Glomerular visceral epithelial cell (primary cell): ENCODE measurements at regions not wholly inside any gene's neighbourhood (a gene's known extent, or its start where the extent isn't known, plus 50 kb on each side); places are given as distances from the start of the nearest gene placed in this dataset.
"Not testable (repeated sequence)": the region's sequence is repeated elsewhere in the genome, so short reads cannot be mapped to it uniquely, and the experiment has no call there.

Experiments
- DNase-seq: peaks from one replicate; pipeline ENCODE4 v3.0.0-alpha.2; 2016; ENCODE audit errors: extremely low spot score

DNA sequence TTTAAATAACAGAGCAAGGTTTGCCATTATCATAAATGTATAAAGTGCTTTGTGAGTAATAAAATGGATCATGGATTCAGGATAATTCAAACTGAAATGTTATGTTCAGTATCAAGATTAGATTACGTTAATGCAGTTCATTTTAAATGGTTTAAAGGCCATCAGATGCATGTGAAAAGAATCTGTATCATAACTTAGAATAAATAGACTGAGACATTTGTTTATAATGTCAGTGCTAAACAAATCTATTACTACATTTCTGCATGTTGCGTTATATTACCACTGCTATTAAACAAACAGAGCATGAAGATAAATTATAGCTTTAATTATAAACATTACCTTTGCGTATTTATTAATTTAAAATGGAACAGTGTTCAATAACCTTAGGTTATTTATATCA lies 160.2 kb downstream of the TOX3 start:
- DNase-seq: no peak

DNA sequence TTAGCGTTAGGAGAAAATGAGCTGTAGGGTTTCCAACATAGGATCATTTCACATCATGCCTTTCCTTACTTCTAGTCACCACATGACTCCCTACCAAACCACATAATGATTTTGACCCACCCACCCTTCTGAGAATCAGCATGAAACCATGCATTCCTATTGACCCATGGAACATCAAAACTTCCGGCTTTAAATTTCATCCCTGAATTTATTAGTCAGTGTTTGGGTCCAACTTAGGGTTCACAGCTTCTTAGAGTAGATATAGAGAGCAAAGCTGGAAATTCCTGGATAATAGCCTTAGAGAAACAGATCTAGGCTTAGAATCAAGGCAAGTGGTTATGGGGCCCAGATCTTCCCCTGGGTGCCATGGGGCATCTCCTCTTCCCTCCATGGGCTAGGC lies 162.6 kb downstream of the TOX3 start:
- DNase-seq: no peak

GRCh38 chr16:52383640-52384292 lies 163.2 kb downstream of the TOX3 start:
- no peak for DNase-seq

DNA sequence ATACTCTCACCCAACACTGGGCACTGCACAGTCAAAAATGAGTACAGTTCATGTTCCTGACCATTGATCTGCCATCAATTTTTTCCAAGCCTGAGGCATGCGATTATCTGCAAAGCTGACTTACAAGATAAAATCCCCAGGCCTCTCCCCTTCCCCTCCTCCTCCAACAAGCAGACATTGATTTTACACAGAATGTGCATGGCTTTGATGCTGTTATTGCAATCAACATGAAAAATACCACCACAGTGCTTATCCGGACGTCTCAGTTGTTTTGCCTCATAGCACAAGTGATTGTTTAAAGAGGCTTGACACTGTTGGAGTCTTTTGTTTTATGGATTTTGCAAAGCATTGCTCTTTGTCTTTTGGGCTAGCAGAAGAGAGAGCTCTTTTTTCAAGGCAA lies 163.8 kb downstream of the TOX3 start:
- no peak for DNase-seq

DNA sequence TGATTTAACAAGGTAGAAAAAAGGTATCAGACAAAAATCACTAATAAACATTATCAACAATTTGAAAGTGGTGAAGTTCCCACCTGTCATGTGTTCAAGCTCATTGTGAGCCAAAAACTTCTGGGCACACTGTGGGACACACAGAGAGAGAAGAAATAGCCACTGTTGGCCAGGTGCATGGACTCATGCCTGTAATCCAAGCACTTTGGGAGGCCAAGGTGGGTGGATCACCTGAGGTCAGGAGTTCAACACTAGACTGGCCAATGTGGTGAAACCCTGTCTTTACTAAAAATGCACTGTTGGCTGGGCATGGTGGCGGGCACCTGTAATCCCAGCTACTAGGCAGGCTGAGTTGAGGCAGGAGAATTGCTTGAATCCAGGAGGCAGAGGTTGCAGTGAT lies 167.4 kb downstream of the TOX3 start:
- DNase-seq: no peak

DNA sequence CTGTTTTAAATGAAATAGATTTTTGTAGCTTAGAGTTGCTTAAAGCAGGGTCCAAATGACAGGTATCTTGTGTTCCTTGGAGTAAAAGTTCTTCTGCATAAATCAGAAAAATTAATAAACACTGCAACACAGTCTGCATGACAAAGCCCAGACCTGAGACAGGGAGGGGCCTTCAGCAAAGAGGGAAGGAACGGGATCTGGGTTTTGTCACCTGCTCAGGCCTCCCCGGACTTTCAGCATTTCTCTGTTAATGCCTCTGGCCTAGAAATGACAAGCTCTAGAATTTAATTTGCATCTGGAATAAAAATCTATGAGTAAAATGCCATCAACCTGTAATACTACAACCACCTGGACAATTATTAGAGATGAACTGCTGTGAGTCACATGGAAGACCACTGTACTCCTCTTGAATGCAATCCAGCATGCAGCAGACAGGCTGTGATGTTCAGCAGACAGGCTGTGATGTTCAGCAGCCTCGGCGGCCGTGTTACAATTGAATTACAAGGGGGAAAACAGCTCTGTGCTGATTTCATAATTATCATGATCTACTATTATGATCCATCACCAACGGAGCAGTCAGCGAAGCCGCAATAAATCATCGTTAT lies 170.2 kb downstream of the TOX3 start:
- no peak for DNase-seq

DNA sequence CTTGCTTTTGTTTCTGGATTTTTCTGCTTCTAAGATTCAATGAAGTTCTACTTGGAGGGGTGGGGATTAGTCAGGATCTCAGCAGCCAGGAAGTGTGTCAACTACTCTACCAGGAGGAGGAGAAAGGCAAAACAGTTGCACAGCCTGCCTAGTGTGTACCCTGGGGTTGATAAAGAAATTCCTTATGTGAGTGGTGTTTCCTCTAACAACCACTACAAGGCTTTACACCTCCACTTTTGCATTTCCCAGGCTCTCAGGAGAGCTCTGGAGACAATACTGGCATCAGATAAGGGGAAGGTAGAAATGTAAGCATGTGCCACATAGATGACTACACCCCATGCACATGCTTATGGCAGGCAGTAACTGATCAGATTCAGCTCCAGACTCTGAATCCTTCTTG lies 174.6 kb downstream of the TOX3 start:
- DNase-seq: no peak

DNA sequence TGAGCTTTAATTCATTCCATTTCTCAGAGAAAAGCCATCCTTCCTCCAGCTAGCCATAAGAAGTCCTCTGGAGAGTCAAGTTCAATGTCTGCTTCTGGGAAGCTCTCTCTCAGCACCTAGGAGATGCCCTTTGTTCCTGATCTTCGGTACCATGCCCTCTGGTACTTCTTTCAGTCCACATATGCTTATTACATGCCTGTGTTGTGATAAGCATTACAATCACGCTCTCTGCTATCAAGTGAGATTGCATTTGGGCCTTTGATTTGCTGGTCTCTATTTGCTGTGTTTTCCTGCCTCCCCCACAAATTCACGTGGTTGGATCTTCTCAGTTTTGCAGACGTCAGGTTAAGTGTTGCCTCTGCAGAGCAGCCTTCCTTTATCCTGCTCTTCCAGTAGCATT lies 178.1 kb downstream of the TOX3 start:
- DNase-seq: no peak

GRCh38 chr16:52367821-52368220 lies 179.1 kb downstream of the TOX3 start:
- DNase-seq: no peak

DNA sequence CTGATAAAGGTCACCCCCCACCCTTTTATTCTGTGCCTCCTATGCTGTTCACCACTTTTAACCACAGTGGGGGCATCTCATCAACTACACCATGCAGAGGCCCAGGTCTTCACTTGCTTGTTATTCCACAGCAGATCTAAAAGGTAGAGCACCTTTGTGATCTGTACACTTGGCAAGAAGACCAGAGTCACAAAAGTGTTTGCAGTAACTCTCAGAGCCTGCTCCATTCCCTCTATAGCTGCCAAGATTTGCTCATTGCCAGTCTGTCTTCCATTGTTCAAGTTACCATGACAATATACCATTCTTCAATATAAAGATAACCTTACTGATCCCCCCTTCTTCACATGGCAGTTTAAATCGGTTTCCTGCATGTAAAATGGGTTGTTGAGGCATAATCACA lies 180.0 kb downstream of the TOX3 start:
- DNase-seq: no peak

DNA sequence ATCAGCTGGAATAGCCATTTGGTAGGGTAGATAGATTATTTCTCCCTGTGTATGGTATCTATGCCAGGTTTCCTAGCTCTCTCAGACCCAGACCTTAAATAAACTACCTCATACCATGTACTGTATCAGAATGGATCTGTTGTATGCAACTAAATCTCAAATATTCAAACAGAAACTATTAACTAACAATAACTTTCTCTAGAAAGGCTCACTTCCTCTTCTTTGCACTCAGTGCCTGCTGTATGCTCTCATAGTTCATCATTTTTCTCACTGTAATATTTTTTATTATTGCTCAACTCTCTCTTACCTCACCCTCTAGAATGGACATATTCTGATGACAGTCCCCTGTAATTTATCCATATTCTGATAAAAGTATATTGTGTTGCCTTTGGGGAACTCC lies 182.4 kb downstream of the TOX3 start:
- DNase-seq: no peak

GRCh38 chr16:52363082-52363481 lies 183.9 kb downstream of the TOX3 start:
- no peak for DNase-seq

DNA sequence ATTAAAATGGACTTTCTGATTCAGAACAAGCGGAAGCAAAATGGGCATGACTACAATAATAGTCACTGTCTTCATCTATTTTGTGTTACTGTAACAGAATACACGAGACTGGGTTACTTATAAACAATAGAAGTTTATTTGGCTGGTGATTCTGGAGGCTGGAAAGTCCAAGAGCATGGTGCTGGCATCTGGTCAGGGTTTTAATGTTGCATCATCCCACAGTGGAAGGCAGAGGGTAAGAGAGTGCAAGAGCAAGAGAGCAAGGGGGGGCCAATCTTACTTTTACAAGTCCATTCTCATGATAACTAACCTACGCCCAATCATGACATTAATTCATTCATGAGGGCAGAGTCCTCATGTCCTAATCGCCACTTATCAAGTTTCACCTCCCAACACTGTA lies 189.2 kb downstream of the TOX3 start:
- DNase-seq: no peak

DNA sequence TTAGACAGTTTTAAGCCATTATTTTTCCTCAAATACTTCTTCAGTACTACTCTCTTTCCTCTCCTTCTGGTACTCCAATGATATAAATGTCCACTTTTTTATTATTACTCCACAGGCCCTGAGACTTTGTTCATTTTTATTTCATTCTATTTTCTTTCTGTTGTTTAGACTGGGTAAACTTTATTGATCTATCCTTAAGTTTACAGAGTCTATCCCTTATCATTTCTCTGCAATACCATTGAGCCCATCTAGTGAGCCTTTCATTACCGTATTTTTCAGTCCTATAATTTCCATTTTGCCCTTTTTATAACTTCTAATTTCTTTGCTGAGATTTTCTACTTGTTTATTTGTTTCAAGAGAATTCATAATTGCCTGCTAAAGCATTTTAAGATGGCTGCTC lies 193.7 kb downstream of the TOX3 start:
- no peak for DNase-seq

- DNase-seq: no peak
Measured at GRCh38 chr16:52351451-52351850, 195.5 kb downstream of the TOX3 start.

DNA sequence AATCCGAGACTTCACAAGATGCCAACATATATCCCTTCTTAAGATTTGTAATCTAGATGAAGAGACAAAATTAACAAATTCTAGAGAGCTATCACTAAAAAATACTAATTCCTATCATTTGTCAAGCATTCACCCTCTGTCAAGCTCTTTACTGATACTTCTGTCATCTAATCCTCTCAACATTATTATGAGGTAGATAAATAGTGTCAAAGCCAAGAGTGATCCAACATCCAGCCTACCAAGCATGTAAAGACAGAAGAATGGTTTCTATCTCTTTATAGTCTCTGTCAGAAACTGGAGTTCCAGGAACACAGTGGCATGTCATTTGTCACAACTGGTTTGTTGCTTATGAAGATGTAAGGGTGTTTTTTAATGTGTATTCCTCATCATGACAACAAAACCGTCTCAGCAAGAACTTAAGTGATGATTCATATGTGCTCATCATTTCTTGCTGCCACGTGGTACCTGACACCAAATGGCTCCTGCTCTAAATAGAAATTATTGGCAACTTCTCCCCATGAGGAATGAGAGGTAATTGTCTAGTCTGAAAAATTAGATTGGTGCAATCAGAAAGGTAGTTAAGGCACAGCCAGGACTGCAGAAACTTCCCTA lies 196.8 kb downstream of the TOX3 start:
- no peak for DNase-seq

DNA sequence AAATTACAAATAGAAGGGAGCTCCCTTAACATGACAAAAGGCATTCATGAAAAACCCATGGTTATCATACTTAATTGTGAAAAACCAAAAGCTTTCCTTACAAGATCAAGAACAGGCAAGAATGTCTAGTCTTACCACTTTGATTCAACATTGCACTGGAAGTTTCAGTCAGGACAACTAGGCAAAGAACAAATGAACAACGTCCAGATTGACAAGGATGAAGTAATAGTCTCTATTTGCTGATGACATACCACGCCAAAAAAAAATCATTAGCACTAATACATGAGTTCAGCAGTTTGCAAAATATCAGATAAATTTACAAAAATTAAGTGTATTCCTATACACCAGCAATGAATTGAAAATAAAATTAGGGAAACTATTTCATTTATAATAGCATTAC lies 200.2 kb downstream of the TOX3 start:
- DNase-seq: no peak

DNA sequence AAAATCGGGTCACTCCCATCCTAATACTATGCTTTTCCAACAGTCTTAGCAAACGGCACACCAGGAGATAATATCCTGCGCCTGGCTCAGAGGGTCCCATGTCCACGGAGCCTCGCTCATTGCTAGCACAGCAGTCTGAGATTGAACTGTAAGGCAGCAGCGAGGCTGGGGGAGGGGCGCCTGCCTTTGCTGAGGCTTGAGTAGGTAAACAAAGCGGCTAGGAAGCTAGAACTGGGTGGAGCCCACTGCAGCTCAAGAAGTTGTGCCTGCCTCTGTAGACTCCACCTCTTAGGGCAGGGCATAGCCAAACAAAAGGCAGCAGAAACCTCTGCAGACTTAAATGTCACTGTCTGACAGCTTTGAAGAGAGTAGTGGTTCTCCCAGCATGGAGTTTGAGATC lies 213.3 kb downstream of the TOX3 start:
- not testable (repeated sequence) for DNase-seq

DNA sequence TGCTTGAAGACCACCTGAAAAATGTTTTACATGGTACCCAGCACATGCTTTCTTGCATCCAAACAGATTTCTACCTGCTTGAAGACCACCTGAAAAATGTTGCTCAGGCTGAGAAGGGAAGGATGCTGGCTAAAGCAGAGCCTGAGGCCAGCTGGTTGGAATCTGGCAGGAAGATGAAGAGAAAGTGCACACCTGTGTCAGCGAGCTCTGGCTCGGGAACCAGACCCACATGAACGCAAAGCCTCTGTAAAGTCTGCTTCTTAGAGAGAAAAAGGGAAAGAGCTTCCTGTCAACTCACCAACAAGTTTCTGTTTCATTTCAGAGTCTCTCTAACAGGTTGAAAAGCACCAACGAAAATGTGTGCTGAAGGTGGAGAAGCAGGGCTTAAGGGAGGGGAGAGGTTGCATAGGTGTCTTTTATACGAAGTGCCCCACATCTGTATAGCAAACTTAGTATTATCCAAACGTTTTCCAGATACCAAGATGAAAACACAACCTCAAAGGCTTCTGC lies 226.0 kb downstream of the TOX3 start:
- DNase-seq: no peak

DNA sequence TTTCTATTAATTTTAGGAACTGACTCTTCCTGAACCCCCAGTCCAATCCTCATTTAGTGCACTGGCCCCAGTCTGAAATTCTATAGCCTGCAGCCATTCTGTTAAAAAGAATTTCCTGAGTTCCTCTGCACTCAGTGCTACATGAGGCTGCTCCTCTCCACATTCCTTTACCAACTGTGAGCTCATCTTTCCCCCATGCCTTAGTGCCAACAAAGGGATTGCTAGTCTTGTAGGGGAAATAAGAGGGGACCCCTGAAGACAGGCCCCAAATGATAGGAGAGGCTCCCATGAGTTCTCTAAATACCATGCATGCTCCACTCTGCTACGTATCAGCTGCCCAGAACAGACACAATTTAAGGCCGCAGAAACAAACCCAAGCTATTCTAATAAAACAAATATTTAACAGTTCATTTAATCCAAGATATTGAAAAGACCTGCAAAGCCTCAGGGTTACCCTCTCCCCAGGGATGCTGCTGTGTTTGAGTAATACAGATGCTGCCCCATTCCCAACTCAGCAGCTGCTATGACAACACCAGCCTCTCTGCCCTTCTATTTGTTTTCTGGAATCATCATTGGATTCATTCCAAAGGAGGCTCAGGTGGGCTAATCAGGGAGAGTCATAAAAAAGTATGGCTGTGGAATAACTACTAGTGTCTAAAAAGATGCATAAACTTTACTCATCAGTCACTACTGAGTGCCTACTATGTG lies 228.5 kb downstream of the TOX3 start:
- DNase-seq: no peak

DNA sequence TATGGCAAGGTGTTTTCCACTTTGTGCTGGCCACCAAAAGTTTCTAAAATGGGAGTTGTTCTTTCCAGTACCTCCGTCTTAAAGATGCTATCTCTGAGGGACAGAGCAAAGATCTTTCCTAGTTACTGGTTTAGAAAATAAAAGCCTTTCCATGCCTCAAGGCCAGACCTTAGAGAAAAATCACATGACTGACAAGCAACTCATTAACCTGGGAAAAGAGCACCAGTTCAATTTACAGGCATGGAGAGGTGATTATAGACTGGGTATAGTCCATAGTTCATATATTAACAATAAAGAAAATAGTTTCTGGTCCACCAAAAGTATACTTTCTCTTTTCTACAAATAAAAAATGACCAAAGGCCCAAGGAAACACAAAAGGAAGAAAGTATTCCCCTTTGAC lies 230.7 kb downstream of the TOX3 start:
- no peak for DNase-seq

DNA sequence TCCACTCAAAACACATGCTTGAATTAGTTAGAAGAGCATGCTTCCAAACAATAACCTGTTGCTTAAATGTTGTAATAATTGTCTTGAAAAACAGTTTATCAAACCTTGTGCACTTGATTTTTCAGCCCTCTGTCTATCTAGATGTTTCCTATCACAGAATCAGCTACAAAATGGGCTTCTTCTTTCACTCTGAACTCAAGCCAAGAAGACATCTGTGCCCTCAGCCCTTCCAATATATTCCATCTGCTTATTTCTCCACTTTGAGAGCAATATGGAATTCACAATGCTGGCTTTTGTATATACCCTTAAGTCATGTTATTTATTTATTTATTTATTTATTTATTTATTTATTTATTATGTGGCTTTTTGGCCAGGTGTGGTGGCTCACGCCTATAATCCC lies 234.2 kb downstream of the TOX3 start:
- DNase-seq: no peak
